Gastroesophageal sphincter (tissue), 4 donors: ENCODE measurements at regions not wholly inside any gene's neighbourhood (a gene's known extent, or its start where the extent isn't known, plus 50 kb on each side); places are given as distances from the start of the nearest gene placed in this dataset.

ENCODE experiments used
- ATAC-seq: fragments of 150-250 bp; one replicate; pipeline ENCODE4 v1.9.1; 2016; ENCODE audit warnings: mild to moderate bottlenecking, moderate library complexity
- H3K27ac ChIP-seq, 4 donors: fragments of 200-600 bp; sonication (generic) in 3 of 4; 1 replicate in 3 of 4; 2 replicates in 1 of 4; pipeline ENCODE4 v1.5.1; 2016 to 2019
- H3K27me3 ChIP-seq: fragments of 200-600 bp; sonication (generic); one replicate; pipeline ENCODE4 v1.5.1; 2019
- H3K36me3 ChIP-seq, 2 donors: fragments of 200-600 bp; sonication (generic); one replicate each; pipeline ENCODE4 v1.5.1; 2019; ENCODE audit warnings: control low read depth in 1 of 2
- H3K4me1 ChIP-seq, 3 donors: fragments of 200-600 bp; sonication (generic); 1 replicate in 2 of 3; 2 replicates in 1 of 3; pipeline ENCODE4 v1.5.1; 2016 to 2019; ENCODE audit warnings: control low read depth in 2 of 3
- H3K4me3 ChIP-seq, 2 donors: fragments of 200-600 bp; sonication (generic); one replicate each; pipeline ENCODE4 v1.5.1; 2019; ENCODE audit warnings: mild to moderate bottlenecking in 1 of 2, moderate library complexity in 1 of 2
- H3K9me3 ChIP-seq, 3 donors: fragments of 200-600 bp; sonication (generic); one replicate each; pipeline ENCODE4 v1.5.1; 2017 to 2019; ENCODE audit warnings: control low read depth in 2 of 3
- EP300 ChIP-seq: sonication (generic); formaldehyde crosslinking; IDR thresholded peaks from one replicate; pipeline ENCODE4 v1.6.1; 2017; ENCODE audit warnings: antibody characterized with exemption, mild to moderate bottlenecking
- POLR2A ChIP-seq, 2 donors: fragments of 450-650 bp; IDR thresholded peaks; one replicate each; pipeline ENCODE4 v1.6.1; 2017; ENCODE audit warnings: antibody characterized with exemption in 2 of 2, mild to moderate bottlenecking in 2 of 2, moderate library complexity in 1 of 2
- POLR2AphosphoS5 ChIP-seq: sonication (generic); formaldehyde crosslinking; IDR thresholded peaks from one replicate; pipeline ENCODE4 v1.6.1; 2017; ENCODE audit warnings: antibody characterized with exemption
- WGBS, 2 donors: methylation state at CpG; one replicate each; pipeline ENCODE4 v1.1.5; 2018; ENCODE audit warnings: low coverage in 1 of 2; 5-methylcytosine and 5-hydroxymethylcytosine counted together
- TF ChIP-seq, protein P1 (sequence below), 4 experiments: fragments of 200-600 bp in 2 of 4; fragments of 450-650 bp in 2 of 4; sonication (generic) in 1 of 4; IDR thresholded peaks; one replicate each; pipeline ENCODE4 v1.5.1; 2017 to 2019; ENCODE audit warnings: antibody characterized with exemption in 4 of 4, mild to moderate bottlenecking in 2 of 4, moderate library complexity in 2 of 4

DNA sequence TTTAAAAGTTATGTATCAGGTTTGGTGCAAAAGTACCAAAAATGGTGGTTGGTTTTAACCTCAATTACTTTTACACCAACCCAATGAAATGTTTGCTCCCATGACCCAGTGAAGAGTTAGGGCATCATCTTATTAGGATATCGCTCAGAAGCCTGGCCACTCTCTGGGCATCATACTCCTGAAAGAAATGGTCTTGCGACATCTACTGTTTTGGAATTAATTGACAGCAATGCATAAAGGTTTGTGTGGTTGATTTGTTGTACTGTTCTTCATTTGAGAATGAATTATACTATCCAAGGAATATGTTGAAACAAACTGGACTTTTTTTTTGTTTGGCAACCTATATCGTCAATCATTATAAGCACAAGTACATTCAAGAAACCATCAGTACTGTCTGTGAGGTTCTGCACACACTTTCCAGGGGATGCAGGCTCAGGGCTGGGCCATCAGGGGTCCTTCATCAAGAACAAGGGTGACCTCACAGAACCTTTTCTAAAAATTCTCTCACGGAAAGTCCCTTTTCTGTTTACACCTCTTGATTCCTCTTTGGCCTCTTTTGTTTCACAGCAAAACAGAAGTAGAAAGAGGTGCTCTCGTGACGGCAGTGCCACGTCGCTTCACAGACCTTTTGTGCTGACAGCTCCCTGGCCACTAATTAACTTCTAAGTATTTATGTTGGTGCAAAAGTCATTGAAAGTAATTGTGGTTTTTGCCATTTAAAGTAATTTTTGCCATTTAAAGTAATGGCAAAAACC lies 117.2 kb upstream of the KLF6 start:
- Histone ChIP-seq H3K36me3 (no peaks in the 10 kb centered on the region), H3K27me3 (no peaks in the 10 kb centered on the region), H3K4me1 (peaks cover 3 to 20% (median 9%) of the 10 kb centered on the region in 3 donors), H3K27ac (peak overlapping the region; percentile 10 to 81 (median 67)), H3K4me3 (no peak overlapping the region), H3K9me3 (no peaks in the 10 kb centered on the region)
- WGBS, 2 donors, result 57 to 100% methylated on average over 3 to 8 of the region's 8 CpGs
- TF ChIP-seq POLR2A (IDR thresholded peaks at IDR 0.05), result no peak
- TF ChIP-seq, protein P1, sequence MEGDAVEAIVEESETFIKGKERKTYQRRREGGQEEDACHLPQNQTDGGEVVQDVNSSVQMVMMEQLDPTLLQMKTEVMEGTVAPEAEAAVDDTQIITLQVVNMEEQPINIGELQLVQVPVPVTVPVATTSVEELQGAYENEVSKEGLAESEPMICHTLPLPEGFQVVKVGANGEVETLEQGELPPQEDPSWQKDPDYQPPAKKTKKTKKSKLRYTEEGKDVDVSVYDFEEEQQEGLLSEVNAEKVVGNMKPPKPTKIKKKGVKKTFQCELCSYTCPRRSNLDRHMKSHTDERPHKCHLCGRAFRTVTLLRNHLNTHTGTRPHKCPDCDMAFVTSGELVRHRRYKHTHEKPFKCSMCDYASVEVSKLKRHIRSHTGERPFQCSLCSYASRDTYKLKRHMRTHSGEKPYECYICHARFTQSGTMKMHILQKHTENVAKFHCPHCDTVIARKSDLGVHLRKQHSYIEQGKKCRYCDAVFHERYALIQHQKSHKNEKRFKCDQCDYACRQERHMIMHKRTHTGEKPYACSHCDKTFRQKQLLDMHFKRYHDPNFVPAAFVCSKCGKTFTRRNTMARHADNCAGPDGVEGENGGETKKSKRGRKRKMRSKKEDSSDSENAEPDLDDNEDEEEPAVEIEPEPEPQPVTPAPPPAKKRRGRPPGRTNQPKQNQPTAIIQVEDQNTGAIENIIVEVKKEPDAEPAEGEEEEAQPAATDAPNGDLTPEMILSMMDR (IDR thresholded peaks at IDR 0.05), result no peak
- no peak for TF ChIP-seq POLR2AphosphoS5
- no peak for TF ChIP-seq EP300
- ATAC-seq, result no peak

DNA sequence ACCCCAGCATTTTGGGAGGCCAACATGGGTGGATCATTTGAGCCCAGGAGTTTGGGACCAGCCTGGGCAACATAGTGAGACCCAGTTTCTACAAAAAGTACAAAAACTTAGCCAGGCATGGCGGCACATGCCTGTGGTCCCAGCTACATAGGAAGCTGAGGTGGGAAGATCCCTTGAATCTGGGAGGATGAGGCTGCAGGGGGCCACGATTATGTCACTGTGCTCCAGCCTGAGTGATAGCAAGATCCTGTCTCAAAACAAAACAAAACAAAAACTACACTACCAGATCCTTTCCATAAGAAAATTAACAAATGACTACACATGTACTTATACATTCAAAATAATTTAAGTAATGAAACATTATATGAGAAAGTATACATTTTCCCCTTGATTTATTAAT lies 116.4 kb upstream of the KLF6 start:
- H3K27me3 ChIP-seq, result no peaks in the 10 kb centered on the region
- no peak for ATAC-seq
- H3K9me3 ChIP-seq, result no peaks in the 10 kb centered on the region
- H3K4me1 ChIP-seq, result peaks cover 3 to 15% (median 9%) of the 10 kb centered on the region in 3 donors
- peak overlapping the region in 2 of 4 donors; percentile 63 to 81 for H3K27ac ChIP-seq
- no peak overlapping the region for H3K4me3 ChIP-seq
- TF ChIP-seq POLR2AphosphoS5, result no peak
- TF ChIP-seq, protein P1 (IDR thresholded peaks at IDR 0.05), result no peak
- no peak for TF ChIP-seq POLR2A (IDR thresholded peaks at IDR 0.05)
- TF ChIP-seq EP300, result no peak
- no peaks in the 10 kb centered on the region for H3K36me3 ChIP-seq
- 94 to 100% methylated on average over 1 to 2 of the region's 2 CpGs for WGBS, 2 donors

DNA sequence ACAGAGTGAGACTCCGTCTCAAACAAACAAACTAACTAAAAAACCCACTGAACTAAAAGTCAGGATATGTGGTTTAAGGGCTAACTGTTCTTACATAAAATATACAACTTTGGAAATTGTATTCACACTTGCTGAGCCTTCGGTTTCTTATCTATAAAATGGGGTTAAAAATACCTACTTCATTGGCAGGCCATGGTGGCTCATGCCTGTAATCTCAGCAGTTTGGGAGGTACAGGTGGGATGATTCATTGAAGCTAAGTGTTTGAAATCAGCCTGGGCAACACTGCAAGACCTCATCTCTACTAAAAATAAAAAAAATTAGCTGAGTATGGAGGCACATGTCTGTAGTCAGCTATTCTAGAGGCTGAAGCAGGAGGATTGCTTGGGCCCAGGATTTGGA lies 115.4 kb upstream of the KLF6 start:
- no peak for TF ChIP-seq POLR2A (IDR thresholded peaks at IDR 0.05)
- WGBS, 2 donors, result 82 to 100% methylated on average over 2 of the region's 2 CpGs
- Histone ChIP-seq H3K27me3 (no peaks in the 10 kb centered on the region), H3K27ac (peak overlapping the region in 1 of 4 donors; percentile 29), H3K36me3 (no peaks in the 10 kb centered on the region), H3K4me1 (peaks cover 3 to 15% (median 9%) of the 10 kb centered on the region in 3 donors), H3K9me3 (no peaks in the 10 kb centered on the region), H3K4me3 (no peak overlapping the region)
- ATAC-seq, result no peak

DNA sequence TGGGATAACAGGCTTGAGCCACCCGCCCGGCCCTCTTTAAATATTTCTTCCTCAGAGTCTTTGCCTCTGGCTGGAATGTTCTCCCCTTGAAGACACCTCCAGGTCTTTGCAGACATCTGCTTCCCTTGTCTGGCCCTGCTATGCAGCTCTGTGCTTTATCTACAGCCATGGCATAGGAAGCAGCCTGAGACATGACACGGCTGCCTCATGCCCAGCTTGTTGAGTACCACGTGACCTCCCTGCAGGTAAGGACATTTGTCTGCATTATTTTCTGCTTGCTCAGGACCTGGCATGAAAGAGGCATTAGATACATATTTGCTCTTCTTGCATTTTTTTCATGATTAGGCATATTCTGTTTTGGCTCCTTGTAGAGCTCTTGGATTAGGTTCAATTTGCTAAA lies 113.8 kb upstream of the KLF6 start:
- no peak for TF ChIP-seq POLR2AphosphoS5
- no peak for TF ChIP-seq POLR2A (IDR thresholded peaks at IDR 0.05)
- TF ChIP-seq, protein P1 (IDR thresholded peaks at IDR 0.05), result no peak
- no peak for TF ChIP-seq EP300

DNA sequence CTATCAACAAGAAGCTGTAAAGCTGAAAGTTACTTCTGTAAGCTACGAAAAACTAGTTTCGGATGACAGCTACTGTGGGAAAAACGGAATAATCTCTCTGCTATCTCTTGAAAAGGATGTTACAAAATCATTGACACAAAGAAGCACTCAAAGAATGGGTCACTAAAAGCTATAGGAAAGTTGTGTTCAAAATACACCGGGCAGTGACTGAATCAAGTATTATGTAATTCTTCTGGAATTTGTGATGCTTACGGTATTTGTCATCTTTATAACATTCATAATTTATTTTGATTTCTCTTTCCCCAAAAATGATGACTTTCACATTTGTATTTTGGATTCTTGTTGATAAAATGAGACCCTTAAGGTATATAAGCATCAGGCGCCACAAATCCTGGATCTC lies 112.1 kb upstream of the KLF6 start:
- no peaks in the 10 kb centered on the region for H3K27me3 ChIP-seq
- H3K36me3 ChIP-seq, result no peaks in the 10 kb centered on the region
- ATAC-seq, result no peak
- no peak overlapping the region for H3K4me3 ChIP-seq
- TF ChIP-seq EP300, result no peak
- TF ChIP-seq POLR2A (IDR thresholded peaks at IDR 0.05), result no peak
- TF ChIP-seq POLR2AphosphoS5, result no peak
- TF ChIP-seq, protein P1 (IDR thresholded peaks at IDR 0.05), result no peak
- no peaks in the 10 kb centered on the region for H3K9me3 ChIP-seq
- peaks cover 0 to 11% (median 0%) of the 10 kb centered on the region in 3 donors for H3K4me1 ChIP-seq
- H3K27ac ChIP-seq, result no peak overlapping the region
- WGBS, 2 donors, result 62 to 63% methylated on average over 6 of the region's 6 CpGs

More for the DNA sequence above, 113.8 kb upstream of the KLF6 start:
- Histone ChIP-seq H3K36me3 (no peaks in the 10 kb centered on the region), H3K9me3 (no peaks in the 10 kb centered on the region), H3K4me1 (peaks cover 3 to 21% (median 9%) of the 10 kb centered on the region in 3 donors), H3K27ac (no peak overlapping the region), H3K4me3 (no peak overlapping the region), H3K27me3 (no peaks in the 10 kb centered on the region)
- no peak for ATAC-seq
- WGBS, 2 donors, result 50 to 62% methylated on average over 1 to 4 of the region's 4 CpGs
